BJ (cell line): ENCODE measurements at regions not wholly inside any gene's neighbourhood (a gene's known extent, or its start where the extent isn't known, plus 50 kb on each side); places are given as distances from the start of the nearest gene placed in this dataset.

Experiments used
- CTCF ChIA-PET: fragments of 350-600 bp; formaldehyde crosslinking; extraction: SDS; loops from one replicate; lab custom pipeline; 2021; ENCODE audit warnings: antibody characterized with exemption, inconsistent platforms; lab: Yijun Ruan, JAX
- POLR2A ChIA-PET: fragments of 300-600 bp; sonication (Branson Sonifier 250); formaldehyde crosslinking; extraction: SDS; loops from one replicate; lab custom pipeline; 2021; ENCODE audit warnings: antibody characterized with exemption; lab: Charles Lee
- DNase-seq: peaks from one replicate; pipeline ENCODE4 v3.0.0-alpha.2; 2011; ENCODE audit warnings: low read depth
- H3K27me3 ChIP-seq: 2 replicates; pipeline ENCODE4 v1.6.0; 2011; ENCODE audit warnings: low read length; ENCODE audit not compliant: control insufficient read depth, insufficient read depth
- H3K36me3 ChIP-seq: 2 replicates; pipeline ENCODE4 v1.5.1; 2011; ENCODE audit warnings: low read length; ENCODE audit not compliant: control insufficient read depth, insufficient read depth
- H3K4me3 ChIP-seq: 2 replicates; pipeline ENCODE4 v1.5.1; 2011; ENCODE audit warnings: low read depth, mild to moderate bottlenecking, control low read depth, low read length
- CTCF ChIP-seq: IDR thresholded peaks from 2 replicates; pipeline ENCODE4 v1.5.1; 2011; ENCODE audit warnings: low read depth, mild to moderate bottlenecking, control low read depth, inconsistent platforms, low read length, moderate library complexity; ENCODE audit not compliant: insufficient read depth

DNA sequence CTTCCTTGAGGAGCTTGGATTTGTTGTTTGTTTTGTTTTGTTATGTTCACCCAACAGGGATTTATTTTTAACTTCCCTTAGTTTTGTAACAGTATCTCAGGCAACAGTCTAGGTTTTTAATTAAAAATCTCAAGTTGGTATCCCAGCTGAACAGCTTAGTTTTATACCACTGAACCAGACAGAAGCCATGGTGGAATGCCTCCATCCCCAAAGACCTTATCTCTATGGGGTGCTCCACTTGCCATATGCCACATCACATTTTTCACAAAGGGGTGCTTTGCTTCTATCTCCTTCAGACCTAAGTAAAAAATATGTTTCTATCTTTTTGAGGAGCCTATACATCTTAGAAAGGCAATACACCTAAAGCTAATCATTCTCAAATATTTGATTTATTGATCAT is 715.8 kb upstream of the KIF2B start:
- no peaks in the 10 kb centered on the region for H3K27me3 ChIP-seq
- no peak for DNase-seq
- no peak for TF ChIP-seq CTCF
- POLR2A ChIA-PET, result no interaction called here
- H3K36me3 ChIP-seq, result no peaks in the 10 kb centered on the region
- CTCF ChIA-PET, result no interaction called here
- no peak overlapping the region for H3K4me3 ChIP-seq

DNA sequence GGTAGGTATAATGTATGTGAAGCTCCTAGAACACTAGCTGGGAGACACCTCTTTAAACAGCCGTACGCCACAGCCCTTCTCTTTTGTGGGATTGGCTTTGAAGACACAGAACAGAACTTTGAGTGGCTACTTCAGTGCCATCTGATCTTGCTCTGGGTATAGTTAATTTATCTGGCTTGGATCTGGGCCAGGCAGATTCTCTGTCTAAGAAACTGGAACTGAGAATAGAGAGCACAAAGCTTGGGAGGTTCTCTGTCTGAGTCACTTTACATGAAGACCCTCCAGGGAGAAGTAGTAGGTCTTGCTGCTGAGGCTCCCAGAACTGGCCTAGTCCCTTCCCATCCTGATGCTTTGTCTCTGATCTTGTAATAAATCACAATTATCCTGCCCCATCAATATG is 721.0 kb upstream of the KIF2B start:
- H3K27me3 ChIP-seq, result no peaks in the 10 kb centered on the region
- no peak for DNase-seq
- H3K36me3 ChIP-seq, result no peaks in the 10 kb centered on the region
- no peak overlapping the region for H3K4me3 ChIP-seq
- TF ChIP-seq CTCF, result no peak
- ChIA-PET POLR2A (no interaction called here), CTCF (no interaction called here)

DNA sequence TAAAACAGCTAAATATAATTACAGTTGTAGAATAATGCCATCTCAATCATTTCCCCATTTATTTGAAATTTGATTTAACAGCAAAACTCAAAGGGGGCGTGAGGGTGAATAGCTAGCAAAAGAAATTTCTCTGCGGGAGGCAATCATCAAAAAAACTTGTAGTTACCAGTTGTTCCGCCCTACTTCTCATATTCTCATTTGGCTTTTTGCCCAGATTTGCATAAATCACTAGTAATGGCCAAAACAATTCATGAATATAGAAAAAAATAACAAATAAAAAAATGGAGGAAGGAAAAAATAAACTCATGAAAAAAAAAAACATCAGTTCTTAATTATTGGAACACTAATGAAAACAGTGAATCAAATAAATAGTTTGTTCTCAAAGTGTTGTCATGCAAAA is 722.6 kb upstream of the KIF2B start:
- no peaks in the 10 kb centered on the region for H3K36me3 ChIP-seq
- H3K27me3 ChIP-seq, result no peaks in the 10 kb centered on the region
- H3K4me3 ChIP-seq, result no peak overlapping the region
- ChIA-PET POLR2A (no interaction called here), CTCF (no interaction called here)
- TF ChIP-seq CTCF, result no peak
- no peak for DNase-seq

DNA sequence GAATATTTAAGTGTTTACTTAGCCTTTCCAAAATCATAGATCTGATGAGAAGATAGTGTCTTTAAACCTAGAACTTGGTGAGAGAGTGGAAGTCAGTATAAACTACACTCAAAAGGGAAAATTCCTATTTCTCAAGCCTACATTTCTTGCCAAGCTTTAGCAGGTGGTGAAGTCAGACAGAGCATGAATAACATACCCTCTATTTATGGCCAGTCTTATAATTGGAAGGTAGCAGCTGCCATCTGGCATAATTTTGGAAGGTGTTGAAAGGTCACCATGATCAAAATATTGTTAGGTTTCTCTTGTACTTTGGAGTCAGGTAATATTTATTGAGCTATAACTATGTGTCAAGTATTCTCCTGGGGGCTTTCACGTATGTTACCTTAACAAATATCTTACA is 729.3 kb upstream of the KIF2B start:
- POLR2A ChIA-PET, result no interaction called here
- DNase-seq, result no peak
- TF ChIP-seq CTCF, result no peak
- CTCF ChIA-PET, result no interaction called here
- Histone ChIP-seq H3K4me3 (no peak overlapping the region), H3K27me3 (no peaks in the 10 kb centered on the region), H3K36me3 (no peaks in the 10 kb centered on the region)

DNA sequence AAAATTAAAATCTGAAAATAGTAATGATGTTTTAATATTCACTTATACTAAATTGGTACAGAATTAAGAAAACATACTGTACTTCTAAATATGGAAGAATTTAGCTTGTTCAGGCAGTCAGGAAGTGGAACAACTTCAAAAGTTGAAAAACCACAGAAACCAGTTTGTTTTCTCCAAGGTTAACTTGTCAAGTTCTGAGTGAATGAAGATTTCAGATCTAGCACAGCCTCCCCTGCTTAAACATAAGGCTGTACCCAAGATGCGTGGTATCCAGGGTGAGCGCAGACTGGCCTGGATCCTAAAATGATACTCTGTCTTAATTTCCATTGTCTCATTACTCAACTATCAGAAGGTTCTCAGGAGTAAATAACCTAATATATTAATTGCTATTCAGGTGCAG is 730.7 kb upstream of the KIF2B start:
- H3K27me3 ChIP-seq, result no peaks in the 10 kb centered on the region
- POLR2A ChIA-PET, result no interaction called here
- CTCF ChIA-PET, result no interaction called here
- TF ChIP-seq CTCF, result no peak
- no peaks in the 10 kb centered on the region for H3K36me3 ChIP-seq
- no peak overlapping the region for H3K4me3 ChIP-seq
- DNase-seq, result no peak
